Colonic mucosa (tissue), 4 donors: ENCODE measurements at regions not wholly inside any gene's neighbourhood (a gene's known extent, or its start where the extent isn't known, plus 50 kb on each side); places are given as distances from the start of the nearest gene placed in this dataset.

Experiments used
- DNase-seq: peaks from one replicate; pipeline ENCODE4 v3.0.0-alpha.2; 2020
- H3K27ac ChIP-seq: fragments of 200-600 bp; one replicate; pipeline ENCODE4 v1.8.0; 2021
- H3K27me3 ChIP-seq: fragments of 200-600 bp; one replicate; pipeline ENCODE4 v1.8.0; 2021
- H3K36me3 ChIP-seq: fragments of 200-600 bp; one replicate; pipeline ENCODE4 v1.8.0; 2021
- H3K4me1 ChIP-seq: fragments of 200-600 bp; one replicate; pipeline ENCODE4 v1.8.0; 2021; ENCODE audit warnings: mild to moderate bottlenecking
- H3K4me3 ChIP-seq: fragments of 200-600 bp; one replicate; pipeline ENCODE4 v1.8.0; 2021
- H3K9ac ChIP-seq, 2 donors: one replicate each; pipeline ENCODE4 v1.7.0; 2013; ENCODE audit warnings: control low read depth in 2 of 2, low read depth in 2 of 2, low read length in 2 of 2
- H3K9me3 ChIP-seq: fragments of 200-600 bp; one replicate; pipeline ENCODE4 v1.8.0; 2021
- CTCF ChIP-seq: fragments of 200-600 bp; IDR thresholded peaks from one replicate; pipeline ENCODE4 v1.8.0; 2022; ENCODE audit warnings: antibody characterized with exemption, mild to moderate bottlenecking
- intact Hi-C: fragments of 100-400 bp; cut with DNase I; formaldehyde crosslinking; loops from one replicate; pipeline ENCODE4 v1.14.1; 2022
- donor health status: healthy.
- donor health status: DM: no; HTN: no; CAD: no.
- donor health status: DM: no; HTN: no; CAD: no.

- Histone ChIP-seq H3K9me3 (no peaks in the 10 kb centered on the region), H3K27me3 (no peaks in the 10 kb centered on the region), H3K27ac (no peak overlapping the region), H3K36me3 (no peaks in the 10 kb centered on the region), H3K4me1 (no peaks in the 10 kb centered on the region), H3K4me3 (no peak overlapping the region), H3K9ac (no peak overlapping the region)
- no peak for DNase-seq
- intact Hi-C loops, result no loop called here
- no peak for TF ChIP-seq CTCF
Measured at GRCh38 chr3:30523366-30523765, 83.0 kb upstream of the TGFBR2 start.

- no peak overlapping the region for H3K4me3 ChIP-seq
- intact Hi-C loops, result no loop called here
- H3K9me3 ChIP-seq, result no peaks in the 10 kb centered on the region
- no peak overlapping the region for H3K9ac ChIP-seq
- H3K36me3 ChIP-seq, result no peaks in the 10 kb centered on the region
- no peak for DNase-seq
- no peaks in the 10 kb centered on the region for H3K4me1 ChIP-seq
- no peak overlapping the region for H3K27ac ChIP-seq
- no peaks in the 10 kb centered on the region for H3K27me3 ChIP-seq
- TF ChIP-seq CTCF, result no peak
Measured at GRCh38 chr3:30524357-30525040, 81.9 kb upstream of the TGFBR2 start.

- Histone ChIP-seq H3K36me3 (no peaks in the 10 kb centered on the region), H3K27ac (no peak overlapping the region), H3K9ac (no peak overlapping the region), H3K4me3 (no peak overlapping the region), H3K9me3 (no peaks in the 10 kb centered on the region), H3K27me3 (no peaks in the 10 kb centered on the region), H3K4me1 (no peaks in the 10 kb centered on the region)
- TF ChIP-seq CTCF, result no peak
- DNase-seq, result no peak
- intact Hi-C loops, result no loop called here
Measured at GRCh38 chr3:30526031-30526430, 80.4 kb upstream of the TGFBR2 start.

- Histone ChIP-seq H3K27ac (no peak overlapping the region), H3K27me3 (no peaks in the 10 kb centered on the region), H3K4me3 (no peak overlapping the region), H3K9ac (no peak overlapping the region), H3K36me3 (no peaks in the 10 kb centered on the region), H3K4me1 (no peaks in the 10 kb centered on the region), H3K9me3 (no peaks in the 10 kb centered on the region)
- TF ChIP-seq CTCF, result no peak
- no peak for DNase-seq
- intact Hi-C loops, result no loop called here
Measured at GRCh38 chr3:30527186-30527585, 79.2 kb upstream of the TGFBR2 start.

GRCh38 chr3:30527720-30528119 lies 78.7 kb upstream of the TGFBR2 start:
- Histone ChIP-seq H3K27me3 (no peaks in the 10 kb centered on the region), H3K27ac (no peak overlapping the region), H3K9ac (no peak overlapping the region)

More at GRCh38 chr3:30527720-30528119, 78.7 kb upstream of the TGFBR2 start:
- no peak for TF ChIP-seq CTCF
- Histone ChIP-seq H3K4me3 (no peak overlapping the region), H3K4me1 (no peaks in the 10 kb centered on the region), H3K36me3 (no peaks in the 10 kb centered on the region), H3K9me3 (no peaks in the 10 kb centered on the region)
- intact Hi-C loops, result no loop called here
- DNase-seq, result no peak
